22Rv1 (cell line): ENCODE measurements at regions not wholly inside any gene's neighbourhood (a gene's known extent, or its start where the extent isn't known, plus 50 kb on each side); places are given as distances from the start of the nearest gene placed in this dataset.

Experiments used
- ZFX ChIP-seq: fragments of 450-650 bp; IDR thresholded peaks from 2 replicates; pipeline ENCODE4 v1.6.1; 2017; ENCODE audit warnings: antibody characterized with exemption, borderline replicate concordance
- TF ChIP-seq, protein P1 (sequence below): fragments of 450-650 bp; IDR thresholded peaks from 2 replicates; pipeline ENCODE4 v1.5.1; 2017; ENCODE audit warnings: mild to moderate bottlenecking

- TF ChIP-seq, protein P1, sequence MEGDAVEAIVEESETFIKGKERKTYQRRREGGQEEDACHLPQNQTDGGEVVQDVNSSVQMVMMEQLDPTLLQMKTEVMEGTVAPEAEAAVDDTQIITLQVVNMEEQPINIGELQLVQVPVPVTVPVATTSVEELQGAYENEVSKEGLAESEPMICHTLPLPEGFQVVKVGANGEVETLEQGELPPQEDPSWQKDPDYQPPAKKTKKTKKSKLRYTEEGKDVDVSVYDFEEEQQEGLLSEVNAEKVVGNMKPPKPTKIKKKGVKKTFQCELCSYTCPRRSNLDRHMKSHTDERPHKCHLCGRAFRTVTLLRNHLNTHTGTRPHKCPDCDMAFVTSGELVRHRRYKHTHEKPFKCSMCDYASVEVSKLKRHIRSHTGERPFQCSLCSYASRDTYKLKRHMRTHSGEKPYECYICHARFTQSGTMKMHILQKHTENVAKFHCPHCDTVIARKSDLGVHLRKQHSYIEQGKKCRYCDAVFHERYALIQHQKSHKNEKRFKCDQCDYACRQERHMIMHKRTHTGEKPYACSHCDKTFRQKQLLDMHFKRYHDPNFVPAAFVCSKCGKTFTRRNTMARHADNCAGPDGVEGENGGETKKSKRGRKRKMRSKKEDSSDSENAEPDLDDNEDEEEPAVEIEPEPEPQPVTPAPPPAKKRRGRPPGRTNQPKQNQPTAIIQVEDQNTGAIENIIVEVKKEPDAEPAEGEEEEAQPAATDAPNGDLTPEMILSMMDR, result no peak
- TF ChIP-seq ZFX, result no peak
These were observed 97.8 kb downstream of the RPL22L1 start for GRCh38 chr3:170772175-170772574.
